SK-N-SH (cell line): ENCODE measurements at regions not wholly inside any gene's neighbourhood (a gene's known extent, or its start where the extent isn't known, plus 50 kb on each side); places are given as distances from the start of the nearest gene placed in this dataset.

Experiments
- CTCF ChIP-seq: fragments of 200-600 bp; sonication (generic); IDR thresholded peaks from 2 replicates; pipeline ENCODE4 v1.6.1; 2017; ENCODE audit warnings: antibody characterized with exemption, mild to moderate bottlenecking, moderate library complexity
- FOXJ3 ChIP-seq: sonication (generic); formaldehyde crosslinking; IDR thresholded peaks from 2 replicates; pipeline ENCODE4 v1.5.1; 2020; ENCODE audit warnings: mild to moderate bottlenecking, missing genetic modification reagents
- FOXM1 ChIP-seq: IDR thresholded peaks from 2 replicates; pipeline ENCODE4 v1.4.0; 2012; ENCODE audit warnings: low read depth, mild to moderate bottlenecking
- IRF3 ChIP-seq: fragments of 150-350 bp; IDR thresholded peaks from 2 replicates; pipeline ENCODE4 v1.6.1; 2016; ENCODE audit warnings: mild to moderate bottlenecking, low read depth, low read length
- JUND ChIP-seq: IDR thresholded peaks from 2 replicates; pipeline ENCODE4 v1.4.0; 2012
- MAX ChIP-seq: IDR thresholded peaks from 2 replicates; pipeline ENCODE4 v1.4.0; 2012; ENCODE audit warnings: low read depth
- POLR2AphosphoS5 ChIP-seq: IDR thresholded peaks from 2 replicates; pipeline ENCODE4 v1.6.1; 2012; ENCODE audit warnings: low read depth, low read length
- RFX5 ChIP-seq: IDR thresholded peaks from 2 replicates; pipeline ENCODE4 v1.6.1; 2012; ENCODE audit warnings: mild to moderate bottlenecking, improper control_type of control experiment, low read length

- TF ChIP-seq POLR2AphosphoS5 (no peak), CTCF (no peak), MAX (no peak), IRF3 (no peak), FOXM1 (no peak), FOXJ3 (CRISPR knock-in tag) (no peak), JUND (no peak), RFX5 (no peak)
Observed at GRCh38 chr17:71055128-71055527, 885.8 kb downstream of the KCNJ2 start.
